ENCODE measurements at regions not wholly inside any gene's neighbourhood (a gene's known extent, or its start where the extent isn't known, plus 50 kb on each side); places are given as distances from the start of the nearest gene placed in this dataset.
A peak's percentile ranks its signal among the peaks of the same experiment; 100 is the strongest.

GRCh38 chr12:45670346-45671065, 59.0 kb upstream of the ARID2 start:
- Histone ChIP-seq H3K27ac (replicated peaks) (peak overlapping the region; percentile 69), H3K4me3 (no peak overlapping the region)
- intact Hi-C loops (cut with micrococcal nuclease): no loop called here

GRCh38 chr12:45671254-45671653, 58.3 kb upstream of the ARID2 start:
- H3K36me3 ChIP-seq: no peaks in the 10 kb centered on the region
- peaks cover 47% of the 10 kb centered on the region for H3K4me1 ChIP-seq
- intact Hi-C loops (cut with micrococcal nuclease): no loop called here
- H3K27me3 ChIP-seq (ENCODE audit: low read depth): no peaks in the 10 kb centered on the region
- no peak for TF ChIP-seq CTCF (IDR thresholded peaks at IDR 0.05; ENCODE audit: borderline replicate concordance)
- no peaks in the 10 kb centered on the region for H3K9me3 ChIP-seq (replicated peaks)
- DNase-seq: no peak
- H3K27ac ChIP-seq (replicated peaks): peak overlapping the region; percentile 69
- H3K4me3 ChIP-seq: no peak overlapping the region

More at GRCh38 chr12:45670346-45671065, 59.0 kb upstream of the ARID2 start:
- no peak for DNase-seq
- Histone ChIP-seq H3K27me3 (ENCODE audit: low read depth) (no peaks in the 10 kb centered on the region), H3K9me3 (replicated peaks) (no peaks in the 10 kb centered on the region), H3K36me3 (no peaks in the 10 kb centered on the region), H3K4me1 (peaks cover 47% of the 10 kb centered on the region)
- TF ChIP-seq CTCF (IDR thresholded peaks at IDR 0.05; ENCODE audit: borderline replicate concordance): no peak

GRCh38 chr12:45674181-45674977, 55.1 kb upstream of the ARID2 start:
- intact Hi-C loops (cut with micrococcal nuclease): no loop called here
- peak; percentile 36 for DNase-seq

GRCh38 chr12:45675534-45675933, 54.0 kb upstream of the ARID2 start:
- intact Hi-C loops (cut with micrococcal nuclease): no loop called here
- TF ChIP-seq CTCF (IDR thresholded peaks at IDR 0.05; ENCODE audit: borderline replicate concordance): no peak
- DNase-seq: no peak
- no peak overlapping the region for H3K4me3 ChIP-seq
- peaks cover 29% of the 10 kb centered on the region for H3K4me1 ChIP-seq
- H3K36me3 ChIP-seq: no peaks in the 10 kb centered on the region
- H3K27ac ChIP-seq (replicated peaks): no peak overlapping the region
- H3K9me3 ChIP-seq (replicated peaks): no peaks in the 10 kb centered on the region
- H3K27me3 ChIP-seq (ENCODE audit: low read depth): no peaks in the 10 kb centered on the region

More at GRCh38 chr12:45674181-45674977, 55.1 kb upstream of the ARID2 start:
- Histone ChIP-seq H3K9me3 (replicated peaks) (no peaks in the 10 kb centered on the region), H3K27ac (replicated peaks) (peak overlapping the region; percentile 36), H3K4me3 (no peak overlapping the region), H3K27me3 (ENCODE audit: low read depth) (no peaks in the 10 kb centered on the region), H3K4me1 (peaks cover 40% of the 10 kb centered on the region), H3K36me3 (no peaks in the 10 kb centered on the region)
- no peak for TF ChIP-seq CTCF (IDR thresholded peaks at IDR 0.05; ENCODE audit: borderline replicate concordance)

Measured in left ventricle myocardium inferior (tissue), 1 donor.